Neural crest cell (in vitro differentiated cells): ENCODE measurements at regions not wholly inside any gene's neighbourhood (a gene's known extent, or its start where the extent isn't known, plus 50 kb on each side); places are given as distances from the start of the nearest gene placed in this dataset.

Experiments used
- DNase-seq: peaks from one replicate; pipeline ENCODE4 v3.0.0; 2021; ENCODE audit warnings: low read depth, mixed read lengths, low spot score
- H3K27ac Mint-ChIP-seq: one replicate; pipeline ENCODE4 v1.8.0; 2021; ENCODE audit warnings: mild to moderate bottlenecking, mixed read lengths; ENCODE audit not compliant: unreplicated experiment
- H3K27me3 Mint-ChIP-seq: 2 replicates; pipeline ENCODE4 v1.8.0; 2021; ENCODE audit warnings: low read depth, mild to moderate bottlenecking, mixed read lengths
- H3K36me3 Mint-ChIP-seq: 2 replicates; pipeline ENCODE4 v1.8.0; 2021; ENCODE audit warnings: low read depth, mild to moderate bottlenecking, mixed read lengths
- H3K4me1 Mint-ChIP-seq: 2 replicates; pipeline ENCODE4 v1.8.0; 2021; ENCODE audit warnings: mixed read lengths
- H3K4me3 Mint-ChIP-seq: one replicate; pipeline ENCODE4 v1.8.0; 2021; ENCODE audit warnings: mild to moderate bottlenecking, mixed read lengths
- H3K9me3 Mint-ChIP-seq: 2 replicates; pipeline ENCODE4 v1.8.0; 2021; ENCODE audit warnings: mixed read lengths
- CTCF ChIP-seq: fragments of 200-600 bp; sonication (generic); conservative IDR thresholded peaks from 2 replicates; pipeline ENCODE4 v1.5.0; 2021; ENCODE audit warnings: antibody characterized with exemption, mild to moderate bottlenecking

- no peak for TF ChIP-seq CTCF
- H3K27me3 Mint-ChIP-seq, result no peaks in the 10 kb centered on the region
These were observed 77.0 kb upstream of the PLSCR5 start for GRCh38 chr3:146682171-146682570.

GRCh38 chr3:146680617-146681016, 75.5 kb upstream of the PLSCR5 start:
- H3K4me3 Mint-ChIP-seq, result no peak overlapping the region
- H3K9me3 Mint-ChIP-seq, result peaks cover 3% of the 10 kb centered on the region
- no peak for TF ChIP-seq CTCF
- no peak for DNase-seq
- no peaks in the 10 kb centered on the region for H3K4me1 Mint-ChIP-seq
- no peaks in the 10 kb centered on the region for H3K27me3 Mint-ChIP-seq
- H3K36me3 Mint-ChIP-seq, result no peaks in the 10 kb centered on the region
- no peak overlapping the region for H3K27ac Mint-ChIP-seq

More at GRCh38 chr3:146682171-146682570, 77.0 kb upstream of the PLSCR5 start:
- Mint-ChIP-seq H3K4me3 (no peak overlapping the region), H3K27ac (no peak overlapping the region), H3K36me3 (no peaks in the 10 kb centered on the region), H3K4me1 (no peaks in the 10 kb centered on the region), H3K9me3 (peaks cover 3% of the 10 kb centered on the region)
- DNase-seq, result no peak

- H3K36me3 Mint-ChIP-seq, result no peaks in the 10 kb centered on the region
- H3K27ac Mint-ChIP-seq, result no peak overlapping the region
- peaks cover 3% of the 10 kb centered on the region for H3K9me3 Mint-ChIP-seq
These were observed 74.8 kb upstream of the PLSCR5 start for GRCh38 chr3:146679995-146680394.

GRCh38 chr3:146679191-146679590, 74.0 kb upstream of the PLSCR5 start:
- no peak for TF ChIP-seq CTCF
- no peak for DNase-seq
- H3K27ac Mint-ChIP-seq, result no peak overlapping the region
- no peaks in the 10 kb centered on the region for H3K36me3 Mint-ChIP-seq
- H3K4me3 Mint-ChIP-seq, result no peak overlapping the region
- no peaks in the 10 kb centered on the region for H3K4me1 Mint-ChIP-seq
- H3K9me3 Mint-ChIP-seq, result peaks cover 3% of the 10 kb centered on the region
- H3K27me3 Mint-ChIP-seq, result no peaks in the 10 kb centered on the region

More at GRCh38 chr3:146679995-146680394, 74.8 kb upstream of the PLSCR5 start:
- no peak for TF ChIP-seq CTCF
- H3K27me3 Mint-ChIP-seq, result no peaks in the 10 kb centered on the region
- no peaks in the 10 kb centered on the region for H3K4me1 Mint-ChIP-seq
- no peak for DNase-seq
- H3K4me3 Mint-ChIP-seq, result no peak overlapping the region

GRCh38 chr3:146672941-146673340, 67.8 kb upstream of the PLSCR5 start:
- no peak overlapping the region for H3K27ac Mint-ChIP-seq
- no peak for TF ChIP-seq CTCF

GRCh38 chr3:146664403-146664802, 59.3 kb upstream of the PLSCR5 start:
- TF ChIP-seq CTCF, result no peak
- DNase-seq, result no peak
- Mint-ChIP-seq H3K27me3 (no peaks in the 10 kb centered on the region), H3K9me3 (no peaks in the 10 kb centered on the region), H3K36me3 (no peaks in the 10 kb centered on the region), H3K4me3 (no peak overlapping the region), H3K4me1 (no peaks in the 10 kb centered on the region), H3K27ac (no peak overlapping the region)

More at GRCh38 chr3:146672941-146673340, 67.8 kb upstream of the PLSCR5 start:
- H3K9me3 Mint-ChIP-seq, result peaks cover 3% of the 10 kb centered on the region
- no peak for DNase-seq
- no peaks in the 10 kb centered on the region for H3K4me1 Mint-ChIP-seq
- no peaks in the 10 kb centered on the region for H3K27me3 Mint-ChIP-seq
- no peak overlapping the region for H3K4me3 Mint-ChIP-seq
- no peaks in the 10 kb centered on the region for H3K36me3 Mint-ChIP-seq
